ENCODE measurements at regions not wholly inside any gene's neighbourhood (a gene's known extent, or its start where the extent isn't known, plus 50 kb on each side); places are given as distances from the start of the nearest gene placed in this dataset.

GRCh38 chr9:7297521-7297920 is 502.1 kb downstream of the DMAC1 start (continued):
- TF ChIP-seq HDAC6 (IDR thresholded peaks at IDR 0.05; ENCODE audit: low read depth, low read length) = no peak

Data from H1 (cell line).